ENCODE measurements at regions not wholly inside any gene's neighbourhood (a gene's known extent, or its start where the extent isn't known, plus 50 kb on each side); places are given as distances from the start of the nearest gene placed in this dataset.
A peak's percentile ranks its signal among the peaks of the same experiment; 100 is the strongest.

DNA sequence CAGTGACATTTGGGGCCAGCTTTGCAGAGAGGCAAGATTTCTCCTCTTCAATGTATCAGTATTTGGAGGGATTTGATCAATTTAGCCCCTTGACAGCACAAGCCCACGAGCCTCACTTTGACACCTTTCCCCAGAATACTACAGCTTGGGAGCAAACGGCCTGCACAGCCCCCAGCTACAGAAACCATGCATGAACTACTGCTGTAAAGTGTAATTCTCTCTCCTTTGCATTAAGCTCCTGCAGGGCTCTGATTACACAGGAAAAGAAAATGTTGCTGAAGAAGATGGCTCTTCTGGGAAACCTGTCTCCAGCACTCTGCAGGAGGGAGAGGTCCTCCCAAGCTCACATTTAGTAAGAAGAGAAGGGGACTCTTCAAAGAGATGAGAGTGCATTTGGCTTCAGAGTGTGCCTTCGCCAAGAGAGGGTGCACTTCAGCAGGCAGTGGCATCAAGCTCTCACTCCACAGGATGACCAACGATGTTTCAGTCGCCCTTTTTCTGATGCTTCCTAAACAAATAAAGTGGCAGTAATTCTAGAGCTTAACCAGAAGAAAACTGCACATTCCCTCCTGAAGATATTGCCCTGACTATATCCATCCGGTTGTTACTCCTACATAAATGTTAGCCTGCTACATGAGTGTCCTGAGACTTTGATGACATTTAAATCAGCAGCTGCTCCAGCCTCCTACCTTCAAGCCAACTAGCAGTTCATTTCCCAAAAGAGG lies 272.2 kb downstream of the AUH start:
- Histone ChIP-seq H3K4me1 (no peaks in the 10 kb centered on the region), H3K9me3 (no peaks in the 10 kb centered on the region), H3K36me3 (no peaks in the 10 kb centered on the region), H3K9ac (ENCODE audit: low read depth in 2 of 2, low read length in 2 of 2) (no peak overlapping the region), H3K27ac (no peak overlapping the region), H3K27me3 (no peaks in the 10 kb centered on the region), H3K4me3 (no peak overlapping the region)
- TF ChIP-seq CTCF (IDR thresholded peaks at IDR 0.05), result peak; percentile 48
- intact Hi-C loops (cut with DNase I), result no loop called here
- peak; percentile 28 for DNase-seq

GRCh38 chr9:91090130-91090410 lies 271.6 kb downstream of the AUH start:
- TF ChIP-seq CTCF (IDR thresholded peaks at IDR 0.05), result no peak
- Histone ChIP-seq H3K4me1 (no peaks in the 10 kb centered on the region), H3K9ac (ENCODE audit: low read depth in 2 of 2, low read length in 2 of 2) (no peak overlapping the region), H3K27ac (no peak overlapping the region), H3K36me3 (no peaks in the 10 kb centered on the region), H3K9me3 (no peaks in the 10 kb centered on the region), H3K4me3 (no peak overlapping the region), H3K27me3 (no peaks in the 10 kb centered on the region)
- DNase-seq, result no peak
- intact Hi-C loops (cut with DNase I), result no loop called here

GRCh38 chr9:91092214-91092613 lies 269.5 kb downstream of the AUH start:
- Histone ChIP-seq H3K9ac (ENCODE audit: low read depth in 2 of 2, low read length in 2 of 2) (no peak overlapping the region), H3K4me1 (no peaks in the 10 kb centered on the region), H3K27me3 (no peaks in the 10 kb centered on the region), H3K9me3 (no peaks in the 10 kb centered on the region), H3K4me3 (no peak overlapping the region), H3K27ac (no peak overlapping the region), H3K36me3 (no peaks in the 10 kb centered on the region)
- DNase-seq, result no peak
- intact Hi-C loops (cut with DNase I), result no loop called here
- TF ChIP-seq CTCF (IDR thresholded peaks at IDR 0.05), result no peak

DNA sequence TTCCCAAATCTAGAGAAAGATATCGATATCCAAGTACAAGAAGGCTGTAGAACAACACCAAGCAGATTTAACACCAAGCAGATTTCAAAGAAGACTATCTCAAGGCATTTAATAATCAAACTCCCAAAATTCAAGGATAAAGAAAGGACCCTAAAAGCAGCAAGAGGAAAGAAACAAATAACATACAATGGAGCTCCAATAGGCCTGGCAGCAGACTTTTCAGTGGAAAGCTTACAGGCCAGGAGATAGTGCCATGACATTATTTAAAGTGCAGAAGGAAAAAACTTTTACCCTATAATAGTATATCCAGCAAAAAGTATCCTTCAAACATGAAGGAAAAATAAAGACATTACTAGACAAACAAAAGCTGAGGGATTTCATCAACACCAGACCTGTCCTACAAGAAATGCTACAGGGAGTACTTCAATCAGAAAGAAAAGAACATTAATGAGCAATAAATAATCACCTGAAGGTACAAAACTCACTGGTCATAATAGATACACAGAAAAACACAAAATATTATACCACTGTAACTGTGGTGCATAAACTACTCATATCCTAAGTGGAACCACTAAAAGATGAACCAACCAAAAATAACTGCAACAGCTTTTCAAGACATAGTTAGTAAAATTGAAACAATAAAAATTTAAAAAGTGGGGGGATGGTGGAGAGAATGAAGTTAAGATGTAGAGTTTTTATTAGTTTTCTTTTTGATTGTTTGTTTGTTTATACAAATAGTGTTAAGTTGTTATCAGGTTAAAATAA lies 267.2 kb downstream of the AUH start:
- H3K4me1 ChIP-seq, result no peaks in the 10 kb centered on the region
- H3K36me3 ChIP-seq, result no peaks in the 10 kb centered on the region
- H3K9me3 ChIP-seq, result no peaks in the 10 kb centered on the region
- intact Hi-C loops (cut with DNase I), result no loop called here
- H3K4me3 ChIP-seq, result no peak overlapping the region
- no peak for TF ChIP-seq CTCF (IDR thresholded peaks at IDR 0.05)
- no peak for DNase-seq
- H3K27me3 ChIP-seq, result no peaks in the 10 kb centered on the region
- no peak overlapping the region for H3K9ac ChIP-seq (ENCODE audit: low read depth in 2 of 2, low read length in 2 of 2)
- H3K27ac ChIP-seq, result no peak overlapping the region

DNA sequence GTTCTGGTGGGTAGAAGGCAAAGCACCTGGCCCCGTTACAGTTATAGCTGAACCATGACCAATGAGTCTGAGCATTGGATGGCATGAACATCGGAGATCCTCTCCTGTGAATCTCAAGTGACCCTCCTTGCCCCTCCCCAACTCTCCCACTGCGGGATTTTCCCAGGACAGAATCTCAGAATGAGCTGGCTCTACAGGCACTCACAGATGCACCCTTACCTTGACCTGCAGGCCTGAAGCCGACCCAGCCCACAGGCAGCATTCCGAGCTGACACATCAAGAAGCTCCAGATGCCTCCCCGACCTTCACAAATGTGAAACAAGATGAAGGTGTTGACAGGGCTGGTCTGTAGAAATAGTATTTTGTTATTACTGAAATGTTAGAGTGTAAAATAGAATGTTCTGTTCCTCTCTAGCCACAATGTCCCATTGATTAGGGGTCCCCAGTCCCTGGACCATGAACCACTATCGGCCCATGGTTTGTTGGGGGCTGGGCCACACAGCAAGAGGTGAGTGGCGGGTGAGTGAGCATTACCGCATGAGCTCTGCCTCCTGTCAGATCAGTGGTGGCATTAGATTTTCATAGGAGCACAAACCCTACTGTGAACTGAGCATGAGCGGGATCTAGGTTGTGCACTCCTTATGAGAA lies 263.4 kb downstream of the AUH start:
- Histone ChIP-seq H3K9me3 (no peaks in the 10 kb centered on the region), H3K27me3 (no peaks in the 10 kb centered on the region), H3K4me3 (no peak overlapping the region), H3K36me3 (no peaks in the 10 kb centered on the region), H3K9ac (ENCODE audit: low read depth in 2 of 2, low read length in 2 of 2) (no peak overlapping the region), H3K27ac (no peak overlapping the region), H3K4me1 (no peaks in the 10 kb centered on the region)
- TF ChIP-seq CTCF (IDR thresholded peaks at IDR 0.05), result no peak
- DNase-seq, result no peak
- intact Hi-C loops (cut with DNase I), result no loop called here

Measured in colonic mucosa (tissue), 4 donors.